Hepatocyte (in vitro differentiated cells): ENCODE measurements at regions not wholly inside any gene's neighbourhood (a gene's known extent, or its start where the extent isn't known, plus 50 kb on each side); places are given as distances from the start of the nearest gene placed in this dataset.

ENCODE experiments used
- DNase-seq: peaks from one replicate; pipeline ENCODE4 v3.0.0-alpha.2; 2016; ENCODE audit warnings: low spot score
- H2AFZ ChIP-seq: fragments of 200-600 bp; sonication (generic); 2 replicates; pipeline ENCODE4 v1.6.0; 2016; ENCODE audit warnings: antibody characterized with exemption, mild to moderate bottlenecking
- H3K27ac ChIP-seq: fragments of 200-600 bp; sonication (generic); 2 replicates; pipeline ENCODE4 v1.5.1; 2016; ENCODE audit warnings: mild to moderate bottlenecking
- H3K27me3 ChIP-seq: fragments of 200-600 bp; sonication (generic); 2 replicates; pipeline ENCODE4 v1.6.1; 2016
- H3K36me3 ChIP-seq: fragments of 200-600 bp; sonication (generic); replicated peaks from 2 replicates; pipeline ENCODE4 v1.5.1; 2016; ENCODE audit warnings: low read depth; ENCODE audit not compliant: insufficient read depth
- H3K4me1 ChIP-seq: fragments of 200-600 bp; sonication (generic); 2 replicates; pipeline ENCODE4 v1.5.1; 2016; ENCODE audit warnings: mild to moderate bottlenecking, moderate library complexity; ENCODE audit not compliant: insufficient read depth
- H3K4me2 ChIP-seq: fragments of 200-600 bp; sonication (generic); 2 replicates; pipeline ENCODE4 v1.6.0; 2016
- H3K4me3 ChIP-seq: fragments of 200-600 bp; sonication (generic); 2 replicates; pipeline ENCODE4 v1.5.1; 2016; ENCODE audit warnings: mild to moderate bottlenecking
- H3K79me2 ChIP-seq: fragments of 200-600 bp; sonication (generic); 2 replicates; pipeline ENCODE4 v1.6.0; 2017; ENCODE audit warnings: mild to moderate bottlenecking
- H3K9me2 ChIP-seq: fragments of 200-600 bp; sonication (generic); replicated peaks from 2 replicates; pipeline ENCODE4 v1.6.0; 2017; ENCODE audit warnings: mild to moderate bottlenecking; ENCODE audit not compliant: insufficient read depth
- H3K9me3 ChIP-seq: fragments of 200-600 bp; sonication (generic); 2 replicates; pipeline ENCODE4 v1.5.1; 2016; ENCODE audit warnings: low read depth, mild to moderate bottlenecking
- H4K20me1 ChIP-seq: fragments of 200-600 bp; sonication (generic); 2 replicates; pipeline ENCODE4 v1.6.0; 2016; ENCODE audit warnings: mild to moderate bottlenecking; ENCODE audit not compliant: insufficient read depth, poor library complexity, severe bottlenecking
- EZH2 ChIP-seq: fragments of 200-600 bp; sonication (generic); IDR thresholded peaks from 2 replicates; pipeline ENCODE4 v1.6.1; 2016; ENCODE audit warnings: antibody characterized with exemption, mild to moderate bottlenecking, borderline replicate concordance
- EZH2phosphoT487 ChIP-seq: fragments of 200-600 bp; sonication (generic); IDR thresholded peaks from one replicate; pipeline ENCODE4 v1.6.1; 2018; ENCODE audit warnings: antibody characterized with exemption, mild to moderate bottlenecking, low read depth, moderate library complexity; ENCODE audit not compliant: unreplicated experiment, severe bottlenecking
- WGBS: methylation state at CpG from one replicate; pipeline ENCODE4 v1.1.6; 2016; ENCODE audit warnings: low lambda C conversion rate; ENCODE audit errors: missing lambda C conversion rate; 5-methylcytosine and 5-hydroxymethylcytosine counted together
- TF ChIP-seq, protein P1 (sequence below): fragments of 200-600 bp; sonication (generic); IDR thresholded peaks from 2 replicates; pipeline ENCODE4 v1.5.1; 2016; ENCODE audit warnings: antibody characterized with exemption, mild to moderate bottlenecking; ENCODE audit not compliant: poor library complexity

- Histone ChIP-seq H3K79me2 (no peaks in the 10 kb centered on the region), H3K9me3 (no peaks in the 10 kb centered on the region), H2AFZ (no peak overlapping the region), H3K36me3 (no peaks in the 10 kb centered on the region), H4K20me1 (no peaks in the 10 kb centered on the region), H3K4me2 (no peak overlapping the region), H3K4me3 (no peak overlapping the region), H3K27ac (no peak overlapping the region), H3K9me2 (no peaks in the 10 kb centered on the region), H3K4me1 (no peaks in the 10 kb centered on the region), H3K27me3 (no peaks in the 10 kb centered on the region)
- DNase-seq, result no peak
- WGBS, result 90% methylated on average over 3 of the region's 3 CpGs
- TF ChIP-seq EZH2phosphoT487 (no peak), EZH2 (no peak)
- TF ChIP-seq, protein P1, sequence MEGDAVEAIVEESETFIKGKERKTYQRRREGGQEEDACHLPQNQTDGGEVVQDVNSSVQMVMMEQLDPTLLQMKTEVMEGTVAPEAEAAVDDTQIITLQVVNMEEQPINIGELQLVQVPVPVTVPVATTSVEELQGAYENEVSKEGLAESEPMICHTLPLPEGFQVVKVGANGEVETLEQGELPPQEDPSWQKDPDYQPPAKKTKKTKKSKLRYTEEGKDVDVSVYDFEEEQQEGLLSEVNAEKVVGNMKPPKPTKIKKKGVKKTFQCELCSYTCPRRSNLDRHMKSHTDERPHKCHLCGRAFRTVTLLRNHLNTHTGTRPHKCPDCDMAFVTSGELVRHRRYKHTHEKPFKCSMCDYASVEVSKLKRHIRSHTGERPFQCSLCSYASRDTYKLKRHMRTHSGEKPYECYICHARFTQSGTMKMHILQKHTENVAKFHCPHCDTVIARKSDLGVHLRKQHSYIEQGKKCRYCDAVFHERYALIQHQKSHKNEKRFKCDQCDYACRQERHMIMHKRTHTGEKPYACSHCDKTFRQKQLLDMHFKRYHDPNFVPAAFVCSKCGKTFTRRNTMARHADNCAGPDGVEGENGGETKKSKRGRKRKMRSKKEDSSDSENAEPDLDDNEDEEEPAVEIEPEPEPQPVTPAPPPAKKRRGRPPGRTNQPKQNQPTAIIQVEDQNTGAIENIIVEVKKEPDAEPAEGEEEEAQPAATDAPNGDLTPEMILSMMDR, result no peak
Observed at GRCh38 chr4:122050841-122051240, 99.0 kb upstream of the TRPC3 start.

DNA sequence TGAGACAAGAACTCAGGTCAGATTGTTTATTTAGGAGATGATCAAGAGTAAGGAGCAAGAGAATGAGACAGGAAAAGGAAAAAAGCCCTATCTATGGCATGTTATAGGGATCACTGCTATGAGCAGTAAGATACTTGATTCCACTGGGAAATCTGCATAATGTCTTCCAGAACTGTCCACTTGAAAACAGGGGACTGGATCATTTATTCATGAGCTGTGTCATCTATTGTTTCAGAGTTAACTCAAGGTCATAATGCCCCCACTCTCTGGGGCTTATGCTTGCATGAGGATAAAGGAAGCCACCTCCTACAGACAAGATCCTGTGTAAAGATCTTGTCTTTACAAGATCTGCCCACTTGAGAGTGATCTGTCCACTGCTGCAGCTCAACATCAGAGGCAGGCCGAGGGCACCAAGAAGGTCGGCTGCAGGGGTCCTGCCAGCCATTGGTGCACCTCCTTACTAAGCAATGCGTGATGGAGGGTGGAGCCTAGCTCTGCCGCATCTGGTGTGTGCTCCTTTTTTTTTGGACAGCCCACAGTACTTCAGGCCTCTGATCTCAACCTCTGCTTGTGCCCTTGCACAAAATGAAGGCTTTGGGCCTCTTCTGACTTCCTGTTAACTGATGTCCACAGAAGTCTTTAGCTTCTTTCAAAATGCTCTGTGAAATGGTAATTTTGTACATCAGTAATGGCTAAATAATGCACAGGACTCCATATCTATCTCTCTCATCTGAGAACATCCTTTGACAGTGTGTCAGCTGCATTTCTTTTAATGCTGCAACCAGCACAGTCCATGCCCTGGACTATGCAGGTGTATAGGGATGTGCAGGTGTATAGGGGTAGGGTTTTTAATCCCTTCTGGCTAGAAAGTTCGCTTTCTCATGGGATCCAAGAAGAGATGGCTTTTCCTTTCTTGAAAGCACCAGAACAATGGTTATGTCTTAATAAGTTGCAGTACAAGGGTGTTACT, 95.9 kb upstream of the TRPC3 start:
- Histone ChIP-seq H3K27me3 (no peaks in the 10 kb centered on the region), H3K79me2 (no peaks in the 10 kb centered on the region), H3K36me3 (no peaks in the 10 kb centered on the region), H3K9me2 (no peaks in the 10 kb centered on the region), H4K20me1 (no peaks in the 10 kb centered on the region), H3K27ac (no peak overlapping the region), H3K9me3 (no peaks in the 10 kb centered on the region), H3K4me1 (no peaks in the 10 kb centered on the region), H2AFZ (no peak overlapping the region), H3K4me3 (no peak overlapping the region), H3K4me2 (no peak overlapping the region)
- DNase-seq, result no peak
- no peak for TF ChIP-seq EZH2phosphoT487
- no peak for TF ChIP-seq EZH2
- TF ChIP-seq, protein P1, result no peak
- WGBS, result 94% methylated on average over 5 of the region's 5 CpGs

- no peak overlapping the region for H3K4me2 ChIP-seq
- TF ChIP-seq EZH2, result no peak
- no peak for TF ChIP-seq EZH2phosphoT487
- TF ChIP-seq, protein P1, result no peak
- H3K9me2 ChIP-seq, result no peaks in the 10 kb centered on the region
- no peak overlapping the region for H2AFZ ChIP-seq
- no peaks in the 10 kb centered on the region for H3K79me2 ChIP-seq
- 87% methylated on average over 2 of the region's 2 CpGs for WGBS
- H3K36me3 ChIP-seq, result no peaks in the 10 kb centered on the region
- no peak for DNase-seq
- no peak overlapping the region for H3K4me3 ChIP-seq
- no peaks in the 10 kb centered on the region for H4K20me1 ChIP-seq
- no peaks in the 10 kb centered on the region for H3K9me3 ChIP-seq
- no peaks in the 10 kb centered on the region for H3K27me3 ChIP-seq
- no peak overlapping the region for H3K27ac ChIP-seq
- no peaks in the 10 kb centered on the region for H3K4me1 ChIP-seq
Observed at GRCh38 chr4:122046255-122046654, 94.4 kb upstream of the TRPC3 start.
